GM21723 (cell line): ENCODE measurements at regions not wholly inside any gene's neighbourhood (a gene's known extent, or its start where the extent isn't known, plus 50 kb on each side); places are given as distances from the start of the nearest gene placed in this dataset.
"Not testable (repeated sequence)": the region's sequence is repeated elsewhere in the genome, so short reads cannot be mapped to it uniquely, and the experiment has no call there.

Experiments used
- ATAC-seq: cut with Tn5 transposase; IDR thresholded peaks from one replicate; pipeline ENCODE4 v1.9.1; 2021; ENCODE audit warnings: mild to moderate bottlenecking, moderate library complexity; ENCODE audit not compliant: unreplicated experiment

- no peak for ATAC-seq
Measured at GRCh38 chr1:214141486-214141885, 139.5 kb upstream of the SMYD2 start.

- no peak for ATAC-seq
Measured at GRCh38 chr1:214143006-214143992, 137.7 kb upstream of the SMYD2 start.

GRCh38 chr1:214144521-214144920 is 136.4 kb upstream of the SMYD2 start:
- not testable (repeated sequence) for ATAC-seq

- no peak for ATAC-seq
Measured at GRCh38 chr1:214146523-214146922, 134.4 kb upstream of the SMYD2 start.

- no peak for ATAC-seq
Measured at GRCh38 chr1:214154596-214155292, 126.2 kb upstream of the SMYD2 start.

- no peak for ATAC-seq
Measured at GRCh38 chr1:214155987-214156625, 124.9 kb upstream of the SMYD2 start.

- no peak for ATAC-seq
Measured at GRCh38 chr1:214164173-214164572, 116.8 kb upstream of the SMYD2 start.

GRCh38 chr1:214165850-214166374 is 115.0 kb upstream of the SMYD2 start:
- no peak for ATAC-seq

GRCh38 chr1:214174508-214175199 is 106.3 kb upstream of the SMYD2 start:
- ATAC-seq, result no peak

- no peak for ATAC-seq
Measured at GRCh38 chr1:214178102-214178501, 102.9 kb upstream of the SMYD2 start.

GRCh38 chr1:214184992-214185391 is 96.0 kb upstream of the SMYD2 start:
- no peak for ATAC-seq

- no peak for ATAC-seq
Measured at GRCh38 chr1:214186103-214186824, 94.7 kb upstream of the SMYD2 start.

- ATAC-seq, result no peak
Measured at GRCh38 chr1:214187121-214187900, 93.6 kb upstream of the SMYD2 start.

- ATAC-seq, result no peak
Measured at GRCh38 chr1:214187933-214188332, 93.0 kb upstream of the SMYD2 start.

GRCh38 chr1:214188835-214189234 is 92.1 kb upstream of the SMYD2 start:
- ATAC-seq, result no peak

GRCh38 chr1:214192825-214193643 is 87.9 kb upstream of the SMYD2 start:
- no peak for ATAC-seq

- ATAC-seq, result no peak
Measured at GRCh38 chr1:214193691-214194090, 87.3 kb upstream of the SMYD2 start.

- ATAC-seq, result no peak
Measured at GRCh38 chr1:214198571-214198970, 82.4 kb upstream of the SMYD2 start.
